H1 (cell line): ENCODE measurements at regions not wholly inside any gene's neighbourhood (a gene's known extent, or its start where the extent isn't known, plus 50 kb on each side); places are given as distances from the start of the nearest gene placed in this dataset.

ENCODE experiments used
- EP300 ChIP-seq, 2 experiments: IDR thresholded peaks; 1 replicate in 1 of 2; 2 replicates in 1 of 2; pipeline ENCODE4 v1.6.1; 2011 to 2012; ENCODE audit warnings: low read depth in 2 of 2, low read length in 2 of 2, mild to moderate bottlenecking in 2 of 2, borderline replicate concordance in 1 of 2, inconsistent platforms in 1 of 2, moderate library complexity in 1 of 2
- GABPA ChIP-seq: IDR thresholded peaks from 2 replicates; pipeline ENCODE4 v1.6.1; 2011; ENCODE audit warnings: mild to moderate bottlenecking, low read length, moderate library complexity, borderline replicate concordance; ENCODE audit not compliant: insufficient read depth
- JUN ChIP-seq: IDR thresholded peaks from 2 replicates; pipeline ENCODE4 v1.6.1; 2011; ENCODE audit warnings: low read depth, mild to moderate bottlenecking, improper control_type of control experiment, low read length
- JUND ChIP-seq: IDR thresholded peaks from 2 replicates; pipeline ENCODE4 v1.6.1; 2011; ENCODE audit warnings: mild to moderate bottlenecking, improper control_type of control experiment, low read length
- POLR2A ChIP-seq, 2 experiments: IDR thresholded peaks; 1 replicate in 1 of 2; 2 replicates in 1 of 2; pipeline ENCODE4 v1.6.1; 2011; ENCODE audit warnings: low read depth in 2 of 2, low read length in 2 of 2, mild to moderate bottlenecking in 2 of 2; ENCODE audit errors: control extremely low read depth in 1 of 2
- TF ChIP-seq, protein P1 (sequence below), 3 experiments: IDR thresholded peaks; 1 replicate in 2 of 3; 2 replicates in 1 of 3; pipeline versions ENCODE4 v1.5.1 to v1.6.1; 2011; ENCODE audit warnings: low read length in 3 of 3, mild to moderate bottlenecking in 3 of 3, inconsistent platforms in 2 of 3, low read depth in 1 of 3, moderate library complexity in 1 of 3; ENCODE audit not compliant: insufficient read depth in 1 of 3; ENCODE audit errors: control extremely low read depth in 1 of 3

DNA sequence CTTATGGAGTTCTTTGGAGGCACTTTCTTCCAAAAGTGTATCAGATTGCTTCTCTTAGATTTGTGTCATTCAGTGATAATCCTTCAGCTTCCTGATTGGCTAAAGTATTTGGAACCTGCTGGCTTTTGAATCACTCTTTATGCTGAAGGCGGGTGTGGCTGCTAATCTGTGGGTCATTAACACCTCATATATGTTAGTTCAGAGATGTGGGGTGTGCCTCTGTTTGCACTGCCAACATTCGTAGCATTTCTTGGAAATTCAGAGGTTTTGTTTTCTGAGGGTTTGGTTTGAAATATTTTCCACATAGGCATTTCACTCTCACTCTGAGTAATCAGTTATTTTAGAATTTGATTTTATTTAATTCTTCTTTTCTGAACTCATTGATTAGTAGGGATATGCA lies 1604.4 kb upstream of the ACVR2A start:
- TF ChIP-seq JUN: no peak
- TF ChIP-seq EP300 (IDR thresholded peaks at IDR 0.05; ENCODE audit: borderline replicate concordance in 1 of 2, low read depth in 2 of 2, low read length in 2 of 2): no peak
- no peak for TF ChIP-seq JUND
- TF ChIP-seq GABPA: no peak
- TF ChIP-seq POLR2A (IDR thresholded peaks at IDR 0.05; ENCODE audit: control extremely low read depth in 1 of 2, low read depth in 2 of 2, low read length in 2 of 2): no peak
- TF ChIP-seq, protein P1, sequence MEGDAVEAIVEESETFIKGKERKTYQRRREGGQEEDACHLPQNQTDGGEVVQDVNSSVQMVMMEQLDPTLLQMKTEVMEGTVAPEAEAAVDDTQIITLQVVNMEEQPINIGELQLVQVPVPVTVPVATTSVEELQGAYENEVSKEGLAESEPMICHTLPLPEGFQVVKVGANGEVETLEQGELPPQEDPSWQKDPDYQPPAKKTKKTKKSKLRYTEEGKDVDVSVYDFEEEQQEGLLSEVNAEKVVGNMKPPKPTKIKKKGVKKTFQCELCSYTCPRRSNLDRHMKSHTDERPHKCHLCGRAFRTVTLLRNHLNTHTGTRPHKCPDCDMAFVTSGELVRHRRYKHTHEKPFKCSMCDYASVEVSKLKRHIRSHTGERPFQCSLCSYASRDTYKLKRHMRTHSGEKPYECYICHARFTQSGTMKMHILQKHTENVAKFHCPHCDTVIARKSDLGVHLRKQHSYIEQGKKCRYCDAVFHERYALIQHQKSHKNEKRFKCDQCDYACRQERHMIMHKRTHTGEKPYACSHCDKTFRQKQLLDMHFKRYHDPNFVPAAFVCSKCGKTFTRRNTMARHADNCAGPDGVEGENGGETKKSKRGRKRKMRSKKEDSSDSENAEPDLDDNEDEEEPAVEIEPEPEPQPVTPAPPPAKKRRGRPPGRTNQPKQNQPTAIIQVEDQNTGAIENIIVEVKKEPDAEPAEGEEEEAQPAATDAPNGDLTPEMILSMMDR (IDR thresholded peaks at IDR 0.05; ENCODE audit: control extremely low read depth in 1 of 3, insufficient read depth in 1 of 3, low read depth in 1 of 3, low read length in 3 of 3): no peak
